HG03060 (cell line): ENCODE measurements at regions not wholly inside any gene's neighbourhood (a gene's known extent, or its start where the extent isn't known, plus 50 kb on each side); places are given as distances from the start of the nearest gene placed in this dataset.
"Not testable (repeated sequence)": the region's sequence is repeated elsewhere in the genome, so short reads cannot be mapped to it uniquely, and the experiment has no call there.

ENCODE experiments used
- ATAC-seq: cut with Tn5 transposase; IDR thresholded peaks from one replicate; pipeline ENCODE4 v1.9.1; 2021; ENCODE audit warnings: low read depth, moderate number of reproducible peaks; ENCODE audit not compliant: unreplicated experiment

GRCh38 chr4:173475751-173476150, 54.3 kb downstream of the HAND2 start:
- no peak for ATAC-seq

GRCh38 chr4:173469622-173470021, 60.4 kb downstream of the HAND2 start:
- no peak for ATAC-seq

GRCh38 chr4:173468314-173468713, 61.7 kb downstream of the HAND2 start:
- ATAC-seq = no peak

GRCh38 chr4:173466101-173466500, 63.9 kb downstream of the HAND2 start:
- no peak for ATAC-seq

GRCh38 chr4:173464481-173464880, 65.5 kb downstream of the HAND2 start:
- no peak for ATAC-seq

- ATAC-seq = no peak
Observed at GRCh38 chr4:173463816-173464215, 64.9 kb upstream of the SCRG1 start.

- no peak for ATAC-seq
Observed at GRCh38 chr4:173461170-173461569, 62.3 kb upstream of the SCRG1 start.

GRCh38 chr4:173459857-173460256, 60.9 kb upstream of the SCRG1 start:
- no peak for ATAC-seq

GRCh38 chr4:173457893-173458292, 59.0 kb upstream of the SCRG1 start:
- ATAC-seq = no peak

- not testable (repeated sequence) for ATAC-seq
Observed at GRCh38 chr4:173451435-173451834, 52.5 kb upstream of the SCRG1 start.

- ATAC-seq = no peak
Observed at GRCh38 chr4:173450281-173450680, 51.4 kb upstream of the SCRG1 start.

- ATAC-seq = no peak
Observed at GRCh38 chr4:173449380-173449717, 50.4 kb upstream of the SCRG1 start.

- peak; percentile 40 for ATAC-seq
Observed at GRCh38 chr4:173448608-173449379, 49.9 kb upstream of the SCRG1 start.
